IgD-negative memory B cell (primary cell): ENCODE measurements at regions not wholly inside any gene's neighbourhood (a gene's known extent, or its start where the extent isn't known, plus 50 kb on each side); places are given as distances from the start of the nearest gene placed in this dataset.

Experiments
- H3K27ac Mint-ChIP-seq, 3 donors: one replicate each; pipeline ENCODE4 v1.8.0; 2020 to 2022; ENCODE audit warnings: mild to moderate bottlenecking in 3 of 3, mixed read lengths in 3 of 3, moderate library complexity in 1 of 3
- H3K27me3 Mint-ChIP-seq: one replicate; pipeline ENCODE4 v1.8.0; 2021; ENCODE audit warnings: mixed read lengths
- H3K36me3 Mint-ChIP-seq: one replicate; pipeline ENCODE4 v1.8.0; 2020; ENCODE audit warnings: mild to moderate bottlenecking, mixed read lengths
- H3K4me1 Mint-ChIP-seq, 3 donors: one replicate each; pipeline ENCODE4 v1.8.0; 2020 to 2022; ENCODE audit warnings: mixed read lengths in 3 of 3, mild to moderate bottlenecking in 1 of 3
- H3K4me3 Mint-ChIP-seq, 4 donors: one replicate each; pipeline ENCODE4 v1.8.0; 2020 to 2022; ENCODE audit warnings: mild to moderate bottlenecking in 4 of 4, mixed read lengths in 4 of 4, moderate library complexity in 3 of 4
- H3K9me3 Mint-ChIP-seq, 3 donors: one replicate each; pipeline ENCODE4 v1.8.0; 2020 to 2021; ENCODE audit warnings: mixed read lengths in 3 of 3, mild to moderate bottlenecking in 1 of 3

DNA sequence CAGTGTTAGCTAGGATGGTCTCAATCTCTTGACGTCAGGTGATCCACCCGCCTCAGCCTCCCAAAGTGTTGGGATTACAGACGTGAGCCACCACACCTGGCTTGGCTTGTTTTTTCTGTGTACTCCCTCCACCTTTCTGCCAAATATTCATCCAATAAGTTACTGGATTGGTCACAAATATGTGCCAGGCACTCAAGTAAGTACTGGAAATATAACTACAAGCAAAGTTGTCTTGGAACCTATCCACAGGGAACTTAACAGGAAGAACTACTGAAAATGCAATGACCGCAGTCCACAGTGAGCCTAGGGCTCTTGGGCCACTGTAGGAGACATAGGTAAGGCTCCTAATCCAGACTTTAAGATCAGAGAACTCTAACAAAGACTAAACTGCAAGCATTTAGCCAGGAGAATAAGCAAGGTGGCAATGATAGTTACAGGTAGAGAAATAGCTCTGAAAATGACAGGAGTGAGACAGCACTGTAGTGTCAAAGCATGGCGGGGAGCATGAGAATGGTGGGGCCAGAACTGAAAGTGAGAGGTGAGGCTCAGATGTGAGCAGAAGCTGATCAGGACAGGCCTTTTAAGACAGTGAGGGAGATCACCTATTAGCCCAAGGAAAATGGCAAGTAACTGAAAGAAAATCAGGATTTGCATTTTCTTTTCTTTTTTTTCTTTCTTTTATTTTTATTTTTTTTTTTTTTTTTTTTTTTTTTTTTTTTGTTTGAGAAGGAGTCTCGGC, 252.1 kb downstream of the RBM43 start:
- Mint-ChIP-seq H3K4me1 (peaks cover 0 to 3% (median 0%) of the 10 kb centered on the region in 3 donors), H3K36me3 (no peaks in the 10 kb centered on the region), H3K27me3 (no peaks in the 10 kb centered on the region), H3K27ac (no peak overlapping the region), H3K4me3 (no peak overlapping the region), H3K9me3 (no peaks in the 10 kb centered on the region)

GRCh38 chr2:151007365-151007764, 254.3 kb downstream of the RBM43 start:
- no peaks in the 10 kb centered on the region for H3K36me3 Mint-ChIP-seq
- no peak overlapping the region for H3K27ac Mint-ChIP-seq
- no peaks in the 10 kb centered on the region for H3K9me3 Mint-ChIP-seq

GRCh38 chr2:151002959-151003600, 258.6 kb downstream of the RBM43 start:
- no peaks in the 10 kb centered on the region for H3K9me3 Mint-ChIP-seq
- no peaks in the 10 kb centered on the region for H3K4me1 Mint-ChIP-seq
- no peaks in the 10 kb centered on the region for H3K27me3 Mint-ChIP-seq
- no peak overlapping the region for H3K27ac Mint-ChIP-seq
- H3K4me3 Mint-ChIP-seq: no peak overlapping the region
- no peaks in the 10 kb centered on the region for H3K36me3 Mint-ChIP-seq

More at GRCh38 chr2:151007365-151007764, 254.3 kb downstream of the RBM43 start:
- Mint-ChIP-seq H3K4me1 (peaks cover 0 to 3% (median 0%) of the 10 kb centered on the region in 3 donors), H3K27me3 (no peaks in the 10 kb centered on the region), H3K4me3 (no peak overlapping the region)

DNA sequence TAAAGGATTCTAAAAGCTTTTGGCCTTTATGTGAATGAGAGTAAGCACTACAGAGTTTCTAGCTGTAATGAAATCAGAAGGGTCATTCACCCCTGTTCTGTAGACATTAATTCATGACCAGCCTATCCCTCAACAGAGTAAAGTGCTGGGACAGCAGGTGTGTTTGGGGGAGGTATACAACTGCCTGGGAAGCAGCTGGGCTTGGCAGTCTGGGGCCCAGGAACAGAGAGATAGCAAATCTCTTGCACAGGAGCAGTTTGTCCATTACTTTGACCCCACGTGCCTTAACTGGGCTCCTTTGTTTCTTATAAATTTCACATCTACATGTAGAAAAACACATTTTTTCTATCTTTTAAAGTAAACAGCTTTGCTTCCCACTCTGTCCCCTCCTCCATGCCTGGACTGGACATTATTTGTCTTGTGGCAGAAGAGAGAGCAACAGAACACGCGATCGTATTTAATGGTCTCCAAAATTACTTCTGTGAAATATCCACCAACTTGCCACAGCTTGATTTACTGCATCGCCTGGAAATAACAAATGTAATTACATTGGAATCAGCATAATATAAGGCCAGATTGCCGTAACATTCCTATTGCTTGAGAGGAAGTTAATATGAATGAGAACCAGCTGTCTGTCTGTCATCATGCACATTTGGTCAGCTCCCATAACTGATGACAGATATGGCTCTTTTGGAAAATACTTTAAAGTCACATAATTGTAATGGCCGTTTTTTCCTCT, 263.8 kb downstream of the RBM43 start:
- no peaks in the 10 kb centered on the region for H3K27me3 Mint-ChIP-seq
- no peak overlapping the region for H3K27ac Mint-ChIP-seq
- H3K36me3 Mint-ChIP-seq: peaks cover 1% of the 10 kb centered on the region
- H3K4me3 Mint-ChIP-seq: no peak overlapping the region
- no peaks in the 10 kb centered on the region for H3K4me1 Mint-ChIP-seq
- no peaks in the 10 kb centered on the region for H3K9me3 Mint-ChIP-seq

GRCh38 chr2:150997066-150997465, 264.6 kb downstream of the RBM43 start:
- H3K36me3 Mint-ChIP-seq: peaks cover 1% of the 10 kb centered on the region
- H3K9me3 Mint-ChIP-seq: no peaks in the 10 kb centered on the region
- H3K27me3 Mint-ChIP-seq: no peaks in the 10 kb centered on the region
- no peak overlapping the region for H3K27ac Mint-ChIP-seq
- peak overlapping the region in 1 of 4 donors; percentile 9 for H3K4me3 Mint-ChIP-seq
- no peaks in the 10 kb centered on the region for H3K4me1 Mint-ChIP-seq

- H3K27me3 Mint-ChIP-seq: peaks cover 2% of the 10 kb centered on the region
- peaks cover 1 to 13% (median 9%) of the 10 kb centered on the region in 3 donors for H3K9me3 Mint-ChIP-seq
- no peak overlapping the region for H3K27ac Mint-ChIP-seq
- H3K4me1 Mint-ChIP-seq: no peaks in the 10 kb centered on the region
- H3K4me3 Mint-ChIP-seq: no peak overlapping the region
- peaks cover 1% of the 10 kb centered on the region for H3K36me3 Mint-ChIP-seq
Measured at GRCh38 chr2:150994076-150994475, 267.6 kb downstream of the RBM43 start.

GRCh38 chr2:150989969-150990368, 271.7 kb downstream of the RBM43 start:
- H3K4me3 Mint-ChIP-seq: no peak overlapping the region
- H3K27me3 Mint-ChIP-seq: peaks cover 2% of the 10 kb centered on the region
- no peaks in the 10 kb centered on the region for H3K36me3 Mint-ChIP-seq
- H3K27ac Mint-ChIP-seq: no peak overlapping the region
- peaks cover 1 to 23% (median 9%) of the 10 kb centered on the region in 3 donors for H3K9me3 Mint-ChIP-seq
- H3K4me1 Mint-ChIP-seq: no peaks in the 10 kb centered on the region

DNA sequence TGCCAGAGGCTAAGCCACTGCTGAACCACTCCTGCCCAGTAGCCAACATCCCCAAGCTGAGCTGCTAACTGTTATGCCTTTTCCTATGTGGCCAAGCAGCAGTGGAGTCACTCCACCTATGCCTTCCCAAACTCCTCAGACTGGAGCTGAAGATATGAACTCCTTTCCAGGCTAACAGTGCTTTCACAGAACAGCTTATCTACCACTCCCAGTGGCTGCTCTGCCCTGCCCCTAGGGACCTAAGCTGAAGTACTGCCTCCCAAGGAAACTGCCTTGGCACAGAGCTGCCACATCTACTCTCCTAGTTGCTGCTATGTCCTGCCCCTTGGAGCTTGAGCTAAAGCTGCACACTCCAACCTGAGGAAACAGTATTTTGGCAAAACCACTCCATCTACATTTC, 275.9 kb downstream of the RBM43 start:
- Mint-ChIP-seq H3K36me3 (peaks cover 1% of the 10 kb centered on the region), H3K9me3 (peaks cover 1 to 20% (median 9%) of the 10 kb centered on the region in 3 donors), H3K4me1 (no peaks in the 10 kb centered on the region), H3K4me3 (no peak overlapping the region), H3K27me3 (no peaks in the 10 kb centered on the region), H3K27ac (no peak overlapping the region)

- Mint-ChIP-seq H3K36me3 (peaks cover 1% of the 10 kb centered on the region), H3K4me1 (no peaks in the 10 kb centered on the region), H3K9me3 (peaks cover 0 to 7% (median 2%) of the 10 kb centered on the region in 3 donors), H3K4me3 (no peak overlapping the region), H3K27ac (no peak overlapping the region), H3K27me3 (no peaks in the 10 kb centered on the region)
Measured at GRCh38 chr2:150983314-150983897, 278.3 kb downstream of the RBM43 start.

- H3K4me3 Mint-ChIP-seq: no peak overlapping the region
- peaks cover 1% of the 10 kb centered on the region for H3K36me3 Mint-ChIP-seq
- no peaks in the 10 kb centered on the region for H3K27me3 Mint-ChIP-seq
- H3K27ac Mint-ChIP-seq: no peak overlapping the region
- H3K9me3 Mint-ChIP-seq: peaks cover 0 to 2% (median 0%) of the 10 kb centered on the region in 3 donors
- no peaks in the 10 kb centered on the region for H3K4me1 Mint-ChIP-seq
Measured at GRCh38 chr2:150981826-150982225, 279.8 kb downstream of the RBM43 start.

GRCh38 chr2:150978053-150978452, 283.6 kb downstream of the RBM43 start:
- Mint-ChIP-seq H3K4me3 (no peak overlapping the region), H3K36me3 (peaks cover 1% of the 10 kb centered on the region), H3K9me3 (peaks cover 0 to 3% (median 0%) of the 10 kb centered on the region in 3 donors), H3K27ac (no peak overlapping the region), H3K27me3 (no peaks in the 10 kb centered on the region), H3K4me1 (no peaks in the 10 kb centered on the region)

GRCh38 chr2:150977296-150977695, 284.4 kb downstream of the RBM43 start:
- H3K4me1 Mint-ChIP-seq: peaks cover 0 to 2% (median 0%) of the 10 kb centered on the region in 3 donors
- H3K27me3 Mint-ChIP-seq: no peaks in the 10 kb centered on the region
- H3K36me3 Mint-ChIP-seq: peaks cover 1% of the 10 kb centered on the region
- no peak overlapping the region for H3K27ac Mint-ChIP-seq
- H3K4me3 Mint-ChIP-seq: no peak overlapping the region
- peaks cover 0 to 3% (median 0%) of the 10 kb centered on the region in 3 donors for H3K9me3 Mint-ChIP-seq

- Mint-ChIP-seq H3K36me3 (peaks cover 1% of the 10 kb centered on the region), H3K27me3 (no peaks in the 10 kb centered on the region), H3K27ac (no peak overlapping the region), H3K4me1 (peaks cover 0 to 2% (median 0%) of the 10 kb centered on the region in 3 donors), H3K4me3 (no peak overlapping the region), H3K9me3 (peaks cover 0 to 3% (median 0%) of the 10 kb centered on the region in 3 donors)
Measured at GRCh38 chr2:150976604-150977003, 285.1 kb downstream of the RBM43 start.

GRCh38 chr2:150974864-150975263, 286.8 kb downstream of the RBM43 start:
- Mint-ChIP-seq H3K36me3 (no peaks in the 10 kb centered on the region), H3K4me3 (no peak overlapping the region), H3K9me3 (peaks cover 0 to 3% (median 0%) of the 10 kb centered on the region in 3 donors), H3K27me3 (no peaks in the 10 kb centered on the region), H3K27ac (no peak overlapping the region), H3K4me1 (peaks cover 0 to 2% (median 0%) of the 10 kb centered on the region in 3 donors)

- peaks cover 0 to 3% (median 0%) of the 10 kb centered on the region in 3 donors for H3K9me3 Mint-ChIP-seq
- no peaks in the 10 kb centered on the region for H3K36me3 Mint-ChIP-seq
- H3K4me3 Mint-ChIP-seq: no peak overlapping the region
- peaks cover 0 to 2% (median 0%) of the 10 kb centered on the region in 3 donors for H3K4me1 Mint-ChIP-seq
- H3K27me3 Mint-ChIP-seq: no peaks in the 10 kb centered on the region
- H3K27ac Mint-ChIP-seq: no peak overlapping the region
Measured at GRCh38 chr2:150974234-150974633, 287.4 kb downstream of the RBM43 start.
